GM23248 (cell line): ENCODE measurements at regions not wholly inside any gene's neighbourhood (a gene's known extent, or its start where the extent isn't known, plus 50 kb on each side); places are given as distances from the start of the nearest gene placed in this dataset.
"Not testable (repeated sequence)": the region's sequence is repeated elsewhere in the genome, so short reads cannot be mapped to it uniquely, and the experiment has no call there.

ENCODE experiments used
- EZH2 ChIP-seq: fragments of 200-600 bp; sonication (generic); IDR thresholded peaks from 2 replicates; pipeline ENCODE4 v1.6.1; 2018; ENCODE audit warnings: antibody characterized with exemption, mild to moderate bottlenecking; ENCODE audit not compliant: insufficient read depth, poor library complexity, severe bottlenecking
- EZH2phosphoT487 ChIP-seq: fragments of 200-600 bp; sonication (generic); IDR thresholded peaks from 2 replicates; pipeline ENCODE4 v1.6.1; 2018; ENCODE audit warnings: antibody characterized with exemption, moderate library complexity, mild to moderate bottlenecking, low read depth; ENCODE audit not compliant: insufficient read depth

DNA sequence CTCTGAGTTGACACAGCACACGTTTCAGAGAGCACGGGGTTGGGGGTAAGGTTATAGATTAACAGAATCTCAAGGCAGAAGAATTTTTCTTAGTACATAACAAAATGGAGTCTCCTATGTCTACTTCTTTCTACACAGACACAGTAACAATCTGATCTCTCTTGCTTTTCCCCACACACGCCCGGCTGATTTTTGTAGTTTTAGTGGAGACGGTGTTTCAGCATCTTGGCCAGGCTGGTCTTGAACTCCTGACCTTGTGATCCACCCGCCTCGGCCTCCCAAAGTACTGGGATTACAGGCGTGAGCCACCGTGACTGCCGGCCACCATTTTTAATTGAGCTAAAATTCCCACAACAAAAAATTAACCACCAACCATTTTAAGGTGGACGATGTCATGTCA is 123.7 kb downstream of the CRLF3 start:
- not testable (repeated sequence) for TF ChIP-seq EZH2phosphoT487, EZH2
